ENCODE measurements at regions not wholly inside any gene's neighbourhood (a gene's known extent, or its start where the extent isn't known, plus 50 kb on each side); places are given as distances from the start of the nearest gene placed in this dataset.

DNA sequence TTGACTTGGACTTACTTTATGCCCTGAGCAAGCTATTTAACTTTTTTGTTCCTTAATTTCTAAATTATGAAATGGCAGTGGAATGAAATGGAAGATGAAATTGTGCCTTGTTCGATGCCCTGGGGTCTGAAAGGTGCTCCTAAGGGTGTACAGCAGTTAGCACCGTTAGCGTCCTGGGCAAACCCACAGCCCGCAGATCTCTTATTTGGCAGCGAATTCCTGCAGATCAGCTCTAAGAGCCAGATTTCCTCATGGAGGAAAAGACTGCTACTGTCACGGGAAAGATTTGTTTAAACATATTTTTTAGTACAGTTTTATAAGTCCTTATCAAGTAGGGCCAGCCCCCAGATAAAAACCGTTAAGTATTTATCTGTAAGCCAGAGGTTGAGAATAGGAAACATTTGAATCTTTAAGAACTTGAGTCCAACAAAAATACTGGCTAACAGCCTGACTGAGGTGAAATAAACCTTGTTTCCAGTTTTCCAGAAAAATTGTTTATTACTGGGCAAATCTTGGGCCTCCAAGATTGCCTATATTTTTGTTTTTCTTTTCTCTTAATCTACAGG lies 216.5 kb upstream of the DMRT1 start:
- TF ChIP-seq, protein P1, sequence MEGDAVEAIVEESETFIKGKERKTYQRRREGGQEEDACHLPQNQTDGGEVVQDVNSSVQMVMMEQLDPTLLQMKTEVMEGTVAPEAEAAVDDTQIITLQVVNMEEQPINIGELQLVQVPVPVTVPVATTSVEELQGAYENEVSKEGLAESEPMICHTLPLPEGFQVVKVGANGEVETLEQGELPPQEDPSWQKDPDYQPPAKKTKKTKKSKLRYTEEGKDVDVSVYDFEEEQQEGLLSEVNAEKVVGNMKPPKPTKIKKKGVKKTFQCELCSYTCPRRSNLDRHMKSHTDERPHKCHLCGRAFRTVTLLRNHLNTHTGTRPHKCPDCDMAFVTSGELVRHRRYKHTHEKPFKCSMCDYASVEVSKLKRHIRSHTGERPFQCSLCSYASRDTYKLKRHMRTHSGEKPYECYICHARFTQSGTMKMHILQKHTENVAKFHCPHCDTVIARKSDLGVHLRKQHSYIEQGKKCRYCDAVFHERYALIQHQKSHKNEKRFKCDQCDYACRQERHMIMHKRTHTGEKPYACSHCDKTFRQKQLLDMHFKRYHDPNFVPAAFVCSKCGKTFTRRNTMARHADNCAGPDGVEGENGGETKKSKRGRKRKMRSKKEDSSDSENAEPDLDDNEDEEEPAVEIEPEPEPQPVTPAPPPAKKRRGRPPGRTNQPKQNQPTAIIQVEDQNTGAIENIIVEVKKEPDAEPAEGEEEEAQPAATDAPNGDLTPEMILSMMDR (conservative IDR thresholded peaks at IDR 0.05; ENCODE audit: low read length), result no peak
- no peak for TF ChIP-seq EZH2phosphoT487 (IDR thresholded peaks at IDR 0.05; ENCODE audit: borderline replicate concordance)
